Spleen (tissue), 11 donors: ENCODE measurements at regions not wholly inside any gene's neighbourhood (a gene's known extent, or its start where the extent isn't known, plus 50 kb on each side); places are given as distances from the start of the nearest gene placed in this dataset.
"Not testable (repeated sequence)": the region's sequence is repeated elsewhere in the genome, so short reads cannot be mapped to it uniquely, and the experiment has no call there.

ENCODE experiments used
- DNase-seq: peaks from one replicate; pipeline ENCODE4 v3.0.0-alpha.2; 2020
- H3K27ac ChIP-seq, 8 donors: fragments of 200-600 bp; sonication (generic) in 7 of 8; 1 replicate in 4 of 8; 2 replicates in 4 of 8; pipeline versions ENCODE4 v1.5.0 to v1.8.0; 2016 to 2021; ENCODE audit warnings: inconsistent platforms in 4 of 8, mild to moderate bottlenecking in 4 of 8, moderate library complexity in 1 of 8
- H3K27me3 ChIP-seq, 7 donors: fragments of 200-600 bp; sonication (generic) in 6 of 7; replicated peaks in 1 of 7; 1 replicate in 4 of 7; 2 replicates in 3 of 7; pipeline versions ENCODE4 v1.5.0 to v1.8.0; 2016 to 2021; ENCODE audit warnings: inconsistent platforms in 3 of 7, mild to moderate bottlenecking in 1 of 7
- H3K36me3 ChIP-seq, 6 donors: fragments of 200-600 bp; sonication (generic) in 5 of 6; 1 replicate in 4 of 6; 2 replicates in 2 of 6; pipeline versions ENCODE4 v1.5.0 to v1.8.0; 2016 to 2021; ENCODE audit warnings: inconsistent platforms in 2 of 6
- H3K4me1 ChIP-seq, 6 donors: fragments of 200-600 bp; sonication (generic) in 5 of 6; 1 replicate in 3 of 6; 2 replicates in 3 of 6; pipeline versions ENCODE4 v1.5.0 to v1.8.0; 2016 to 2021; ENCODE audit warnings: inconsistent platforms in 3 of 6
- H3K4me3 ChIP-seq, 8 donors: fragments of 200-600 bp; sonication (generic) in 7 of 8; 1 replicate in 4 of 8; 2 replicates in 4 of 8; pipeline versions ENCODE4 v1.5.0 to v1.8.0; 2016 to 2021; ENCODE audit warnings: inconsistent platforms in 4 of 8, mild to moderate bottlenecking in 4 of 8, moderate library complexity in 2 of 8
- H3K9me3 ChIP-seq, 8 donors: fragments of 200-600 bp; sonication (generic) in 7 of 8; 1 replicate in 4 of 8; 2 replicates in 4 of 8; pipeline versions ENCODE4 v1.5.0 to v1.8.0; 2016 to 2021; ENCODE audit warnings: inconsistent platforms in 4 of 8
- CTCF ChIP-seq, 11 experiments: fragments of 200-600 bp in 7 of 11; fragments of 450-650 bp in 4 of 11; sonication (generic) in 4 of 11; IDR thresholded peaks in 8 of 11; conservative IDR thresholded peaks in 3 of 11; 1 replicate in 7 of 11; 2 replicates in 4 of 11; pipeline versions ENCODE4 v1.4.0 to v1.8.0; 2016 to 2021; ENCODE audit warnings: antibody characterized with exemption in 11 of 11, inconsistent platforms in 4 of 11, mild to moderate bottlenecking in 1 of 11
- POLR2A ChIP-seq, 3 donors: fragments of 450-650 bp; IDR thresholded peaks; one replicate each; pipeline ENCODE4 v1.5.1; 2017; ENCODE audit warnings: antibody characterized with exemption in 3 of 3, mild to moderate bottlenecking in 1 of 3
- POLR2AphosphoS5 ChIP-seq, 3 donors: sonication (generic); formaldehyde crosslinking; IDR thresholded peaks; one replicate each; pipeline ENCODE4 v1.5.1; 2017; ENCODE audit warnings: antibody characterized with exemption in 3 of 3
- WGBS, 5 donors: extraction: QIAGEN DNeasy Blood & Tissue Kit in 3 of 5; methylation state at CpG; one replicate each; pipeline versions ENCODE4 v1.1.5 to v1.1.7; 2013 to 2018; 5-methylcytosine and 5-hydroxymethylcytosine counted together
- intact Hi-C: fragments of 100-400 bp; cut with DNase I; formaldehyde crosslinking; loops from one replicate; pipeline ENCODE4 v1.15.0; 2023; ENCODE audit warnings: low total_unique reads
- donor health status: healthy with polysubstance abuse.
- donor health status: DM: no; HTN: no; CAD: no; lungs with moderate emphysema.
- donor health status: DM: no; HTN: no; CAD: no.
- donor health status: Bipolar disorder and iron deficiency.
- donor health status: healthy.
- donor health status: DM: no; HTN: no; CAD: no.
- donor health status: DM: yes; HTN: yes; CAD: no.

DNA sequence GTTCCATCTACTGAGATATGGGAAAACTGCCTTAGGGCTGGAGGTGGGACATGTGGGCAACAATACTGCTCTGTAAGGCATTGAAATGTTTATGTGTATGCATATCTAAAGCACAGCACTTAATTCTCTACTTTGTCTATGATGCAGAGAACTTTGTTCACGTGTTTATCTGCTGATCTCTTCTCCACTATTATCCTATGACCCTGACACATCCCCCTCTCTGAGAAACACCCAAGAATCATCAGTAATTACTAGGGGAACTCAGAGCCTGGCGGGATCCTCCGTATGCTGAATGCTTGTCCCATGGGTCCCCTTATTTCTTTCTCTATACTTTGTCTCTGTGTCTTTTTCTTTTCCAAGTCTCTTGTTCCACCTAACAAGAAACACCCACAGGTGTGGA is 63.8 kb downstream of the OR4A15 start:
- H3K4me3 ChIP-seq, H3K27ac ChIP-seq, H3K27me3 ChIP-seq, DNase-seq, intact Hi-C loops, H3K4me1 ChIP-seq, H3K36me3 ChIP-seq: not testable (repeated sequence)
- H3K9me3 ChIP-seq, result peaks cover 0 to 52% (median 20%) of the 10 kb centered on the region in 8 donors
- 42 to 74% (median 51%) methylated on average over 3 of the region's 3 CpGs for WGBS, 5 donors

- no peaks in the 10 kb centered on the region for H3K4me1 ChIP-seq
These were observed 89.9 kb downstream of the OR4A15 start for GRCh38 chr11:55457641-55458040.

DNA sequence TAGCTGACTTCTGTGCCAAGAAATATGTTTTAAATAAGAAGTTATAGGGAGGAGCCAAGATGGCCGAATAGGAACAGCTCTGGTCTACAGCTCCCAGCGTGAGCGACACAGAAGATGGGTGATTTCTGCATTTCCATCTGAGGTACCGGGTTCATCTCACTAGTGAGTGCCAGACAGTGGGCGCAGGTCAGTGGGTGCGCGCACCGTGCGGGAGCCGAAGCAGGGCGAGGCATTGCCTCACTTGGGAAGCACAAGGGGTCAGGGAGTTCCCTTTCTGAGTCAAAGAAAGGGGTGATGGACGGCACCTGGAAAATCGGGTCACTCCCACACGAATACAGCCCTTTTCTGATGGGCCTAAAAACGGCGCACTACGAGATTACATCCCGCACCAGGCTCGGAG is 92.1 kb downstream of the OR4A15 start:
- peaks cover 0 to 27% (median 22%) of the 10 kb centered on the region in 8 donors for H3K9me3 ChIP-seq
- H3K27ac ChIP-seq, H3K27me3 ChIP-seq, H3K4me1 ChIP-seq, H3K36me3 ChIP-seq, DNase-seq, intact Hi-C loops, H3K4me3 ChIP-seq: not testable (repeated sequence)
- WGBS, 5 donors, result 72 to 90% (median 76%) methylated on average over 19 of the region's 19 CpGs

More at GRCh38 chr11:55457641-55458040, 89.9 kb downstream of the OR4A15 start:
- Histone ChIP-seq H3K27me3 (no peaks in the 10 kb centered on the region), H3K27ac (no peak overlapping the region), H3K36me3 (no peaks in the 10 kb centered on the region), H3K9me3 (peaks cover 0 to 43% (median 29%) of the 10 kb centered on the region in 8 donors), H3K4me3 (no peak overlapping the region)
- DNase-seq, result no peak
- 17 to 37% (median 26%) methylated on average over 2 of the region's 2 CpGs for WGBS, 5 donors
- intact Hi-C loops, result no loop called here
- no peak for TF ChIP-seq CTCF (IDR thresholded peaks at IDR 0.05 in 8 of 11, conservative IDR thresholded peaks at IDR 0.05 in 3 of 11)
- no peak for TF ChIP-seq POLR2AphosphoS5 (IDR thresholded peaks at IDR 0.05)
- TF ChIP-seq POLR2A (IDR thresholded peaks at IDR 0.05), result no peak

- DNase-seq, result no peak
- Histone ChIP-seq H3K27me3 (no peaks in the 10 kb centered on the region), H3K9me3 (peaks cover 0 to 55% (median 24%) of the 10 kb centered on the region in 8 donors), H3K27ac (no peak overlapping the region), H3K4me1 (no peaks in the 10 kb centered on the region), H3K4me3 (no peak overlapping the region), H3K36me3 (no peaks in the 10 kb centered on the region)
- no peak for TF ChIP-seq POLR2A (IDR thresholded peaks at IDR 0.05)
- no peak for TF ChIP-seq POLR2AphosphoS5 (IDR thresholded peaks at IDR 0.05)
- no peak for TF ChIP-seq CTCF (IDR thresholded peaks at IDR 0.05 in 8 of 11, conservative IDR thresholded peaks at IDR 0.05 in 3 of 11)
- 68 to 83% (median 80%) methylated on average over 2 of the region's 2 CpGs for WGBS, 5 donors
- intact Hi-C loops, result no loop called here
These were observed 79.9 kb upstream of the OR4C15 start for GRCh38 chr11:55474321-55474720.

GRCh38 chr11:55481416-55481815 is 72.9 kb upstream of the OR4C15 start:
- H3K36me3 ChIP-seq, result no peaks in the 10 kb centered on the region
- H3K27me3 ChIP-seq, result no peaks in the 10 kb centered on the region
- intact Hi-C loops, result no loop called here
- H3K9me3 ChIP-seq, result peaks cover 0 to 43% (median 25%) of the 10 kb centered on the region in 8 donors
- no peaks in the 10 kb centered on the region for H3K4me1 ChIP-seq
- no peak overlapping the region for H3K27ac ChIP-seq
- H3K4me3 ChIP-seq, result no peak overlapping the region
- TF ChIP-seq POLR2AphosphoS5 (IDR thresholded peaks at IDR 0.05) (no peak), POLR2A (IDR thresholded peaks at IDR 0.05) (no peak), CTCF (IDR thresholded peaks at IDR 0.05 in 8 of 11, conservative IDR thresholded peaks at IDR 0.05 in 3 of 11) (no peak)
- 76 to 92% (median 80%) methylated on average over 1 of the region's 1 CpG for WGBS, 5 donors
- no peak for DNase-seq
